ENCODE measurements at regions not wholly inside any gene's neighbourhood (a gene's known extent, or its start where the extent isn't known, plus 50 kb on each side); places are given as distances from the start of the nearest gene placed in this dataset.

DNA sequence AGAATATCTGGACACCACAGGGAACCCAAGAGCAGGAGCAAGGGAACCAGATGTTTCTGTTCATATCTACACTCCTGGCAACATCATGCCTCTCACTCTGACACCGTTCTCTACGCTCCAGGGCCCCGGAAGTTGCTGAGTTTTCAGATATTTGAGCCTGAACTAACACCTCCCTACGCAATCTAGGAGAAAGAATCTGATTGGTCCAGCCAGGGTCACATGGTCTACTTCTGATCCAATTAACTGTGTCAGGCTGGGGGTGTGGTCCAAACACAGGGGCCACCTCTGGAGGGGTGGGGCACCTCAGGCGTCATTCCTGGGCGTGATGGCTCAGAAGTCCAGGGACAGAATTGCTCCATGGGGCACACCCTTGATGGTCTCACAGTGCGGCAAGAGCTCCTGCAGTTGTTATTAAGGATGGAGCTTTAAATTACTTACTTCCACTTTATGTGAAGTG, 165.5 kb downstream of the PTPN11 start:
- Histone ChIP-seq H3K4me2 (no peak overlapping the region), H3K27ac (no peak overlapping the region), H3K4me1 (no peaks in the 10 kb centered on the region), H4K20me1 (no peaks in the 10 kb centered on the region), H3K9ac (no peak overlapping the region), H3K36me3 (no peaks in the 10 kb centered on the region), H3K4me3 (no peak overlapping the region), H3K27me3 (no peaks in the 10 kb centered on the region), H3K9me3 (replicated peaks in 1 of 11) (peaks cover 0 to 7% (median 0%) of the 10 kb centered on the region in 11 experiments; a peak in 4 of 22 replicates)
- TF ChIP-seq Cebpa-rat (IDR thresholded peaks at IDR 0.05), result no peak

GRCh38 chr12:112586148-112586783, 167.5 kb downstream of the PTPN11 start:
- TF ChIP-seq Cebpa-rat (IDR thresholded peaks at IDR 0.05), result no peak
- Histone ChIP-seq H3K27ac (no peak overlapping the region), H4K20me1 (no peaks in the 10 kb centered on the region), H3K9me3 (replicated peaks in 1 of 11) (peaks cover 0 to 7% (median 0%) of the 10 kb centered on the region in 11 experiments; a peak in 4 of 22 replicates), H3K4me1 (no peaks in the 10 kb centered on the region), H3K36me3 (no peaks in the 10 kb centered on the region), H3K4me2 (no peak overlapping the region), H3K9ac (no peak overlapping the region), H3K4me3 (no peak overlapping the region), H3K27me3 (no peaks in the 10 kb centered on the region)

DNA sequence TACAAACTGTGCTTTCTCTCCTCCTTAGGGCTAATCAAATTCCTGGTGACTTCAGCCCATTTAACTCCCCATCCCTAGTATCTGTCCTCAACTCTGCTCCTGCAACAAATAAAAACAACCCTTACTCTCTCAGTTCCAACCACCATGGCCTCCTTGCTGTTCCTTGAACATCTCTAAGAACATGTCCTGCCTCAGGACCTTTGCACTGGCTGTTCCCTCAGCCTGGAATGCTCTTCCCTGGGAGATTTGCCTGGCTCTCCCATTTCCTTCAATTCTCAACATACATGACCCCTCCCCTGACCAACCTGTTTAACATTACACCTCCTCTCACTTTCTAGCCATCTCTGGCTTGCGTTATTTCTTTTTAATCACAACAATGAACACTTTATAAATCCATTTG, 170.5 kb downstream of the PTPN11 start:
- Histone ChIP-seq H3K27ac (no peak overlapping the region), H3K4me2 (no peak overlapping the region), H3K9me3 (replicated peaks in 1 of 11) (peaks cover 0 to 3% (median 0%) of the 10 kb centered on the region in 11 experiments; a peak in 4 of 22 replicates), H3K9ac (no peak overlapping the region), H3K36me3 (no peaks in the 10 kb centered on the region), H4K20me1 (no peaks in the 10 kb centered on the region), H3K4me1 (no peaks in the 10 kb centered on the region), H3K27me3 (no peaks in the 10 kb centered on the region), H3K4me3 (no peak overlapping the region)
- no peak for TF ChIP-seq Cebpa-rat (IDR thresholded peaks at IDR 0.05)

- H4K20me1 ChIP-seq, result no peaks in the 10 kb centered on the region
Observed at GRCh38 chr12:112590281-112590680, 171.5 kb downstream of the PTPN11 start.

DNA sequence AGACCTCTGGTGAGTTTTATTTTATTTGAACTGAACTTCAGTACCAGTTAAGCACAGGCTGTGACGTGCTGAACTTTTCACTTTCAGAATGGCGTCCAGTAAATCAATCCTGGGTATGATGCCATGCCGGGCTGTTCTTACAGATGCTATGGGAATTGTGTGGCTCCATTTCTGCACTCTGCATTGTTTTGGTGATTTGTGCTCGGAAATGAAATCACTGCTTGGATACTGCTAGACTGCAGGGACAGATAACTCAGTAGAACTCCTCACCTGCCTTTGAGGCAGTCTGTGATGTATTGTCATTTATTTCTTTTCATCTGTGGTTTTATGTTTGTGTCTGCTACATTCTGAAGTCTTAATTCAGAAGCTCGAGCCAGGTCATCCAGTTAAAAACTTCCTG, 172.7 kb downstream of the PTPN11 start:
- H3K27me3 ChIP-seq, result no peaks in the 10 kb centered on the region
- no peak overlapping the region for H3K4me2 ChIP-seq
- peaks cover 0 to 10% (median 0%) of the 10 kb centered on the region in 10 experiments; a peak in 3 of 20 replicates for H3K4me1 ChIP-seq
- no peaks in the 10 kb centered on the region for H3K9me3 ChIP-seq (replicated peaks in 1 of 11)
- no peak overlapping the region for H3K9ac ChIP-seq
- no peak overlapping the region for H3K27ac ChIP-seq
- H3K36me3 ChIP-seq, result no peaks in the 10 kb centered on the region
- no peaks in the 10 kb centered on the region for H4K20me1 ChIP-seq
- H3K4me3 ChIP-seq, result no peak overlapping the region
- no peak for TF ChIP-seq Cebpa-rat (IDR thresholded peaks at IDR 0.05)

More at GRCh38 chr12:112590281-112590680, 171.5 kb downstream of the PTPN11 start:
- Histone ChIP-seq H3K27me3 (no peaks in the 10 kb centered on the region), H3K4me1 (peaks cover 0 to 2% (median 0%) of the 10 kb centered on the region in 10 experiments; a peak in 3 of 20 replicates), H3K4me2 (no peak overlapping the region), H3K36me3 (no peaks in the 10 kb centered on the region), H3K4me3 (no peak overlapping the region), H3K9ac (no peak overlapping the region), H3K9me3 (replicated peaks in 1 of 11) (no peaks in the 10 kb centered on the region), H3K27ac (no peak overlapping the region)
- no peak for TF ChIP-seq Cebpa-rat (IDR thresholded peaks at IDR 0.05)

- peaks cover 0 to 4% (median 2%) of the 10 kb centered on the region in 11 experiments; a peak in 8 of 22 replicates for H3K9me3 ChIP-seq (replicated peaks in 1 of 11)
- no peak overlapping the region for H3K9ac ChIP-seq
Observed at GRCh38 chr12:112595410-112595809, 176.7 kb downstream of the PTPN11 start.

GRCh38 chr12:112597986-112598385, 179.2 kb downstream of the PTPN11 start:
- Histone ChIP-seq H3K4me1 (peaks cover 0 to 37% (median 3%) of the 10 kb centered on the region in 10 experiments; a peak in 8 of 20 replicates), H3K4me2 (peak overlapping the region in 3 of 11 experiments; percentile 17 to 54 (median 34); a peak in 3 of 22 replicates), H3K9ac (no peak overlapping the region), H3K4me3 (no peak overlapping the region), H4K20me1 (no peaks in the 10 kb centered on the region), H3K27me3 (no peaks in the 10 kb centered on the region), H3K27ac (no peak overlapping the region), H3K9me3 (replicated peaks in 1 of 11) (peaks cover 0 to 14% (median 8%) of the 10 kb centered on the region in 11 experiments; a peak in 11 of 22 replicates), H3K36me3 (no peaks in the 10 kb centered on the region)
- no peak for TF ChIP-seq Cebpa-rat (IDR thresholded peaks at IDR 0.05)

More at GRCh38 chr12:112595410-112595809, 176.7 kb downstream of the PTPN11 start:
- Histone ChIP-seq H3K36me3 (no peaks in the 10 kb centered on the region), H3K4me1 (peaks cover 0 to 36% (median 3%) of the 10 kb centered on the region in 10 experiments; a peak in 8 of 20 replicates), H3K4me3 (no peak overlapping the region), H3K4me2 (peak overlapping the region in 2 of 11 experiments; percentile 15 to 35; a peak in 3 of 22 replicates), H3K27me3 (no peaks in the 10 kb centered on the region), H4K20me1 (no peaks in the 10 kb centered on the region), H3K27ac (no peak overlapping the region)
- TF ChIP-seq Cebpa-rat (IDR thresholded peaks at IDR 0.05), result no peak

- H3K27ac ChIP-seq, result no peak overlapping the region
- no peaks in the 10 kb centered on the region for H3K27me3 ChIP-seq
- peaks cover 0 to 14% (median 8%) of the 10 kb centered on the region in 11 experiments; a peak in 11 of 22 replicates for H3K9me3 ChIP-seq (replicated peaks in 1 of 11)
- H3K4me2 ChIP-seq, result peak overlapping the region in 3 of 11 experiments; percentile 34 to 60 (median 54); a peak in 7 of 22 replicates
- no peaks in the 10 kb centered on the region for H4K20me1 ChIP-seq
- no peak overlapping the region for H3K4me3 ChIP-seq
- no peak for TF ChIP-seq Cebpa-rat (IDR thresholded peaks at IDR 0.05)
- H3K36me3 ChIP-seq, result no peaks in the 10 kb centered on the region
- no peak overlapping the region for H3K9ac ChIP-seq
- peaks cover 0 to 37% (median 3%) of the 10 kb centered on the region in 10 experiments; a peak in 8 of 20 replicates for H3K4me1 ChIP-seq
Observed at GRCh38 chr12:112598626-112599025, 179.9 kb downstream of the PTPN11 start.

DNA sequence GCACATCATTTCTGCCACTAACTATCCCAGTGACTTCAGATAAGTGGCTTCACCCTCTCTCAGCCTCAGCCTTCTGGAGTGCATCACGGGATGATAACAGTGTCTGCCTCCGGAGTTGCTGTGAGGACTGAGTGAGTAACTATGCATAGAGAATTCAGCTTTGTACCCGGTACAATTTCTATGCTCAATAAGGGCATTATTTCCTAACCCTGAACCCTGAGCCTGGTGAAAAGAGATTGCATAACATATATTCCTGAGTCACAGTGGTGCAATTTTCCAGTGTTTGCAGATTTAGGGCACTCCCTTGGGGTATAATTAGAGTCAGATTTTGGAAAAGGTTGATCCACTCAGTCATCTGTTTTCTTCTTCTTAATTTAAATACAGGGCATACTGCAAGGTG, 181.1 kb downstream of the PTPN11 start:
- Histone ChIP-seq H3K4me3 (no peak overlapping the region), H3K36me3 (no peaks in the 10 kb centered on the region), H4K20me1 (no peaks in the 10 kb centered on the region), H3K4me2 (peak overlapping the region in 3 of 11 experiments; percentile 34 to 60 (median 54); a peak in 5 of 22 replicates), H3K9ac (no peak overlapping the region), H3K27me3 (no peaks in the 10 kb centered on the region), H3K4me1 (peaks cover 0 to 37% (median 3%) of the 10 kb centered on the region in 10 experiments; a peak in 8 of 20 replicates), H3K27ac (no peak overlapping the region), H3K9me3 (replicated peaks in 1 of 11) (peaks cover 0 to 14% (median 8%) of the 10 kb centered on the region in 11 experiments; a peak in 11 of 22 replicates)
- no peak for TF ChIP-seq Cebpa-rat (IDR thresholded peaks at IDR 0.05)

All from BLaER1 treated with 17β-estradiol and CSF1 and Interleukin-3, amounts not matched to agents 10 nM and 100 nM (cell line).